Ishikawa (cell line): ENCODE measurements at regions not wholly inside any gene's neighbourhood (a gene's known extent, or its start where the extent isn't known, plus 50 kb on each side); places are given as distances from the start of the nearest gene placed in this dataset.

Experiments used
- EP300 ChIP-seq: IDR thresholded peaks from 2 replicates; pipeline ENCODE4 v1.6.1; 2012; ENCODE audit warnings: borderline replicate concordance
- TAF1 ChIP-seq: IDR thresholded peaks from 2 replicates; pipeline ENCODE4 v1.6.1; 2012; ENCODE audit warnings: low read depth, mild to moderate bottlenecking
- TF ChIP-seq, protein P1 (sequence below): IDR thresholded peaks from 2 replicates; pipeline ENCODE4 v1.6.1; 2012; ENCODE audit warnings: low read depth, mild to moderate bottlenecking

DNA sequence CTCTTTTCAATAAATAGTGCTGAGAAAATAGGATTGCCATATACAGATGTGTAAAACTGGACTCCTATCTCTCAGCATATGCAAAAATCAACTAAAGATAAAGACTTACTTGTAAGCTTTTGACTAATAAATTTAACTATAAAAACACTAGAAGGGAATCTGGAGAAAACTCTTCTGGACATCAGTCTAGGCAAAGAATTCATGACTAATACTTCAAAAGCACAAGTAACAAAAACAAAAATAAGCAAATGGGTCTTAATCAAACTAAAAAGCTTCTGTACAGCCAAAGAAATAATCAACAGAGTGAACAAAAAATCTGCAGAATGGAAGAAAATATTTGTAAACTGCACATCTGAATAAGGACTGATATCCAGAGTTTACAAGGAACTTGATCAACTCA, 1122.2 kb downstream of the TBL1XR1 start:
- TF ChIP-seq, protein P1, sequence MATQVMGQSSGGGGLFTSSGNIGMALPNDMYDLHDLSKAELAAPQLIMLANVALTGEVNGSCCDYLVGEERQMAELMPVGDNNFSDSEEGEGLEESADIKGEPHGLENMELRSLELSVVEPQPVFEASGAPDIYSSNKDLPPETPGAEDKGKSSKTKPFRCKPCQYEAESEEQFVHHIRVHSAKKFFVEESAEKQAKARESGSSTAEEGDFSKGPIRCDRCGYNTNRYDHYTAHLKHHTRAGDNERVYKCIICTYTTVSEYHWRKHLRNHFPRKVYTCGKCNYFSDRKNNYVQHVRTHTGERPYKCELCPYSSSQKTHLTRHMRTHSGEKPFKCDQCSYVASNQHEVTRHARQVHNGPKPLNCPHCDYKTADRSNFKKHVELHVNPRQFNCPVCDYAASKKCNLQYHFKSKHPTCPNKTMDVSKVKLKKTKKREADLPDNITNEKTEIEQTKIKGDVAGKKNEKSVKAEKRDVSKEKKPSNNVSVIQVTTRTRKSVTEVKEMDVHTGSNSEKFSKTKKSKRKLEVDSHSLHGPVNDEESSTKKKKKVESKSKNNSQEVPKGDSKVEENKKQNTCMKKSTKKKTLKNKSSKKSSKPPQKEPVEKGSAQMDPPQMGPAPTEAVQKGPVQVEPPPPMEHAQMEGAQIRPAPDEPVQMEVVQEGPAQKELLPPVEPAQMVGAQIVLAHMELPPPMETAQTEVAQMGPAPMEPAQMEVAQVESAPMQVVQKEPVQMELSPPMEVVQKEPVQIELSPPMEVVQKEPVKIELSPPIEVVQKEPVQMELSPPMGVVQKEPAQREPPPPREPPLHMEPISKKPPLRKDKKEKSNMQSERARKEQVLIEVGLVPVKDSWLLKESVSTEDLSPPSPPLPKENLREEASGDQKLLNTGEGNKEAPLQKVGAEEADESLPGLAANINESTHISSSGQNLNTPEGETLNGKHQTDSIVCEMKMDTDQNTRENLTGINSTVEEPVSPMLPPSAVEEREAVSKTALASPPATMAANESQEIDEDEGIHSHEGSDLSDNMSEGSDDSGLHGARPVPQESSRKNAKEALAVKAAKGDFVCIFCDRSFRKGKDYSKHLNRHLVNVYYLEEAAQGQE = no peak
- TF ChIP-seq TAF1 = no peak
- TF ChIP-seq EP300 = no peak
